GM19351 (cell line): ENCODE measurements at regions not wholly inside any gene's neighbourhood (a gene's known extent, or its start where the extent isn't known, plus 50 kb on each side); places are given as distances from the start of the nearest gene placed in this dataset.

Experiments
- ATAC-seq: cut with Tn5 transposase; IDR thresholded peaks from one replicate; pipeline ENCODE4 v1.9.1; 2021; ENCODE audit warnings: mild to moderate bottlenecking, moderate library complexity; ENCODE audit not compliant: unreplicated experiment

GRCh38 chr13:103133556-103133955 is 67.3 kb upstream of the SLC10A2 start:
- ATAC-seq: no peak

GRCh38 chr13:103130681-103131210 is 64.5 kb upstream of the SLC10A2 start:
- ATAC-seq: no peak

GRCh38 chr13:103130146-103130545 is 63.9 kb upstream of the SLC10A2 start:
- ATAC-seq: no peak
